CD1c-positive myeloid dendritic cell (primary cell): ENCODE measurements at regions not wholly inside any gene's neighbourhood (a gene's known extent, or its start where the extent isn't known, plus 50 kb on each side); places are given as distances from the start of the nearest gene placed in this dataset.
"Not testable (repeated sequence)": the region's sequence is repeated elsewhere in the genome, so short reads cannot be mapped to it uniquely, and the experiment has no call there.

Source experiments
- DNase-seq: peaks from one replicate; pipeline ENCODE4 v3.0.0-alpha.2; 2016; ENCODE audit errors: extremely low spot score

- DNase-seq, result no peak
Measured at GRCh38 chr12:47373554-47374150, 293.9 kb upstream of the AMIGO2 start.

GRCh38 chr12:47370421-47370820 is 290.7 kb upstream of the AMIGO2 start:
- DNase-seq, result no peak

GRCh38 chr12:47369085-47369484 is 289.3 kb upstream of the AMIGO2 start:
- DNase-seq, result no peak

- DNase-seq, result no peak
Measured at GRCh38 chr12:47367912-47368537, 288.3 kb upstream of the AMIGO2 start.

- DNase-seq, result no peak
Measured at GRCh38 chr12:47366579-47366978, 286.8 kb upstream of the AMIGO2 start.

- DNase-seq, result no peak
Measured at GRCh38 chr12:47366157-47366556, 286.4 kb upstream of the AMIGO2 start.

GRCh38 chr12:47365443-47366076 is 285.8 kb upstream of the AMIGO2 start:
- DNase-seq, result not testable (repeated sequence)

GRCh38 chr12:47364261-47364660 is 284.5 kb upstream of the AMIGO2 start:
- DNase-seq, result no peak

GRCh38 chr12:47362126-47362705 is 282.5 kb upstream of the AMIGO2 start:
- DNase-seq, result no peak

GRCh38 chr12:47361389-47362021 is 281.7 kb upstream of the AMIGO2 start:
- no peak for DNase-seq

- peak; percentile 45 for DNase-seq
Measured at GRCh38 chr12:47360771-47361388, 281.1 kb upstream of the AMIGO2 start.

GRCh38 chr12:47360093-47360480 is 280.3 kb upstream of the AMIGO2 start:
- DNase-seq, result no peak

- no peak for DNase-seq
Measured at GRCh38 chr12:47359310-47360092, 279.7 kb upstream of the AMIGO2 start.

- DNase-seq, result not testable (repeated sequence)
Measured at GRCh38 chr12:47357006-47357405, 277.2 kb upstream of the AMIGO2 start.

GRCh38 chr12:47356129-47356700 is 276.5 kb upstream of the AMIGO2 start:
- DNase-seq, result peak; percentile 88

- no peak for DNase-seq
Measured at GRCh38 chr12:47353508-47353907, 273.7 kb upstream of the AMIGO2 start.

- DNase-seq, result no peak
Measured at GRCh38 chr12:47352067-47352466, 272.3 kb upstream of the AMIGO2 start.

GRCh38 chr12:47351526-47351925 is 271.8 kb upstream of the AMIGO2 start:
- no peak for DNase-seq

- DNase-seq, result peak; percentile 44
Measured at GRCh38 chr12:47350062-47350408, 270.3 kb upstream of the AMIGO2 start.

GRCh38 chr12:47349137-47350061 is 269.6 kb upstream of the AMIGO2 start:
- DNase-seq, result peak; percentile 27
